CD4-positive, alpha-beta memory T cell (primary cell): ENCODE measurements at regions not wholly inside any gene's neighbourhood (a gene's known extent, or its start where the extent isn't known, plus 50 kb on each side); places are given as distances from the start of the nearest gene placed in this dataset.

Source experiments
- CTCF ChIA-PET: fragments of 350-600 bp; sonication (Branson Sonifier 250); formaldehyde crosslinking; loops from one replicate; lab custom pipeline; 2021; ENCODE audit warnings: inconsistent platforms; ENCODE audit not compliant: partially characterized antibody; lab: Charles Lee
- POLR2A ChIA-PET: fragments of 350-600 bp; sonication (Branson Sonifier 250); formaldehyde crosslinking; loops from one replicate; lab custom pipeline; 2021; ENCODE audit not compliant: partially characterized antibody; lab: Charles Lee
- DNase-seq, 5 donors: peaks; one replicate each; pipeline versions ENCODE4 v3.0.0 to v3.0.0-alpha.2; 2020 to 2022; ENCODE audit warnings: mixed read lengths in 1 of 5
- H3K27ac ChIP-seq: one replicate; pipeline ENCODE4 v1.7.0; 2013; ENCODE audit warnings: low read depth, low read length
- H3K27me3 ChIP-seq: 2 replicates; pipeline ENCODE4 v1.7.0; 2013; ENCODE audit warnings: mild to moderate bottlenecking, low read length, moderate library complexity; ENCODE audit not compliant: insufficient read depth
- H3K36me3 ChIP-seq: 2 replicates; pipeline ENCODE4 v1.7.0; 2013; ENCODE audit warnings: mild to moderate bottlenecking, low read length, moderate library complexity; ENCODE audit not compliant: insufficient read depth
- H3K4me1 ChIP-seq: 2 replicates; pipeline ENCODE4 v1.7.0; 2013; ENCODE audit warnings: mild to moderate bottlenecking, low read length, moderate library complexity; ENCODE audit not compliant: insufficient read depth
- H3K4me3 ChIP-seq, 2 donors: one replicate each; pipeline ENCODE4 v1.7.0; 2013; ENCODE audit warnings: low read length in 2 of 2, mild to moderate bottlenecking in 1 of 2
- H3K9me3 ChIP-seq, 2 donors: one replicate each; pipeline ENCODE4 v1.7.0; 2013; ENCODE audit warnings: low read length in 2 of 2, control low read depth in 1 of 2; ENCODE audit not compliant: control insufficient read depth in 1 of 2
- H3K27ac Mint-ChIP-seq, 7 donors: one replicate each; pipeline ENCODE4 v1.8.0; 2020 to 2021; ENCODE audit warnings: mixed read lengths in 7 of 7, mild to moderate bottlenecking in 6 of 7, inconsistent platforms in 3 of 7, moderate library complexity in 3 of 7
- H3K27me3 Mint-ChIP-seq, 2 donors: one replicate each; pipeline ENCODE4 v1.8.0; 2020 to 2021; ENCODE audit warnings: mixed read lengths in 2 of 2
- H3K36me3 Mint-ChIP-seq, 2 donors: one replicate each; pipeline ENCODE4 v1.8.0; 2020 to 2021; ENCODE audit warnings: mixed read lengths in 2 of 2, inconsistent platforms in 1 of 2, mild to moderate bottlenecking in 1 of 2
- H3K4me1 Mint-ChIP-seq, 4 donors: one replicate each; pipeline ENCODE4 v1.8.0; 2020 to 2021; ENCODE audit warnings: mixed read lengths in 4 of 4, mild to moderate bottlenecking in 1 of 4
- H3K4me3 Mint-ChIP-seq, 8 donors: one replicate each; pipeline ENCODE4 v1.8.0; 2020 to 2021; ENCODE audit warnings: mixed read lengths in 8 of 8, mild to moderate bottlenecking in 7 of 8, moderate library complexity in 6 of 8, inconsistent platforms in 3 of 8
- H3K9me3 Mint-ChIP-seq, 8 donors: one replicate each; pipeline ENCODE4 v1.8.0; 2020 to 2021; ENCODE audit warnings: mixed read lengths in 8 of 8, mild to moderate bottlenecking in 5 of 8, inconsistent platforms in 3 of 8, moderate library complexity in 1 of 8
- intact Hi-C: fragments of 100-400 bp; cut with micrococcal nuclease; formaldehyde crosslinking; loops from one replicate; pipeline ENCODE4 v1.15.1; 2023

- H3K4me3 ChIP-seq = no peak overlapping the region
- peaks cover 0 to 6% (median 0%) of the 10 kb centered on the region in 8 donors for H3K9me3 Mint-ChIP-seq
- H3K4me1 Mint-ChIP-seq = no peaks in the 10 kb centered on the region
- intact Hi-C loops = no loop called here
- H3K36me3 Mint-ChIP-seq = peaks cover 6 to 28% of the 10 kb centered on the region in 2 donors
- no peaks in the 10 kb centered on the region for H3K27me3 Mint-ChIP-seq
- CTCF ChIA-PET = no interaction called here
- no peaks in the 10 kb centered on the region for H3K4me1 ChIP-seq
- H3K27ac Mint-ChIP-seq = no peak overlapping the region
- no peaks in the 10 kb centered on the region for H3K36me3 ChIP-seq
- POLR2A ChIA-PET = no interaction called here
- no peak for DNase-seq
- no peak overlapping the region for H3K27ac ChIP-seq
- no peak overlapping the region for H3K4me3 Mint-ChIP-seq
- no peaks in the 10 kb centered on the region for H3K27me3 ChIP-seq
- H3K9me3 ChIP-seq = no peaks in the 10 kb centered on the region
Measured at GRCh38 chr2:18650221-18650620, 60.9 kb upstream of the NT5C1B start.

GRCh38 chr2:18649502-18650135, 60.2 kb upstream of the NT5C1B start:
- Histone ChIP-seq H3K9me3 (no peaks in the 10 kb centered on the region), H3K27ac (no peak overlapping the region), H3K36me3 (no peaks in the 10 kb centered on the region), H3K4me3 (no peak overlapping the region), H3K27me3 (no peaks in the 10 kb centered on the region), H3K4me1 (no peaks in the 10 kb centered on the region)
- intact Hi-C loops = no loop called here
- Mint-ChIP-seq H3K36me3 (peaks cover 10 to 34% of the 10 kb centered on the region in 2 donors), H3K27ac (no peak overlapping the region), H3K9me3 (peaks cover 0 to 6% (median under 1%) of the 10 kb centered on the region in 8 donors), H3K4me1 (no peaks in the 10 kb centered on the region), H3K27me3 (no peaks in the 10 kb centered on the region), H3K4me3 (no peak overlapping the region)
- CTCF ChIA-PET = no interaction called here
- POLR2A ChIA-PET = no interaction called here
- DNase-seq = no peak

DNA sequence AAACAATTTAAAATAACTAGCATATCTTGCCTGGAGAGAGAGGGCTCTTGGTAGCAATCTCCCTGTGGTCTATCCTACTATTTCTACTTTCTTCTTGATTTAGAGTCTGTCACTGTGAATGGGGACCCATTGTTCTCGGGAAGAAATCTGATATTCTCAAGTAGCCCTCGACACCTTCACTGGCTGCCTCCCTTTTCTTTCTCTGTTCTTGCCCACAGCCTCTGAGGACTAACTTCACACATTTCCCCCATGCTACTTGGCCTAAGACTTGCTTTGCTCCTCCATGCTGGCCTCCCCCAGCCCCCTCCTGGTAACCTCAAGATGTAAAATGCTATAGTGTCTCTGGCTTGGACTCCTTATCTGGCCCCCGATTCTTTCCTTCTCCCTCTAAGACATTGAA, 58.8 kb upstream of the NT5C1B start:
- no peak overlapping the region for H3K27ac Mint-ChIP-seq
- CTCF ChIA-PET = no interaction called here

GRCh38 chr2:18647731-18648130, 58.4 kb upstream of the NT5C1B start:
- no peaks in the 10 kb centered on the region for H3K4me1 Mint-ChIP-seq

More for the DNA sequence above, 58.8 kb upstream of the NT5C1B start:
- H3K27me3 ChIP-seq = no peaks in the 10 kb centered on the region
- H3K4me3 ChIP-seq = no peak overlapping the region
- Mint-ChIP-seq H3K36me3 (peaks cover 20 to 40% of the 10 kb centered on the region in 2 donors), H3K4me1 (no peaks in the 10 kb centered on the region), H3K9me3 (peaks cover 0 to 6% (median 2%) of the 10 kb centered on the region in 8 donors), H3K27me3 (no peaks in the 10 kb centered on the region), H3K4me3 (no peak overlapping the region)
- no peaks in the 10 kb centered on the region for H3K9me3 ChIP-seq
- H3K4me1 ChIP-seq = no peaks in the 10 kb centered on the region
- H3K27ac ChIP-seq = no peak overlapping the region
- no peak for DNase-seq
- H3K36me3 ChIP-seq = no peaks in the 10 kb centered on the region
- intact Hi-C loops = no loop called here
- POLR2A ChIA-PET = no interaction called here

DNA sequence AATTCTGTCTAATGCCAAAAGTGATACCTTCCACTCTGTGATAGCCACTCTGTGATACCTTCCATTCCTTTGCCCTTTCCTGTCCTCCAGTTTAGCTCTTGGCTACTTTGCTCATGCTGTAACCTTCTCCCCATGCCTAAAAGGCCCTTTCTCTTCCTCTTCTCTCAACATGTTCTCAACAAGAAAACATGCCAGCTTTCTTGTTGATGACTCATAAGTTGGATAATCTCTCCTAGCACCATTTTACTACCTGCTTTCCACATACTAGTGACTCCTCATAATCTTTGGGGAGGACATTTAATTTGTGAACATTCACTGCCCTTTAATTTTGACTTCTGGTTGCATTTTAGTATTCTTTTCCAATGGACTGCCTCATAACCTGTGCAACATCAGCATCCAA, 55.9 kb upstream of the NT5C1B start:
- Mint-ChIP-seq H3K9me3 (peaks cover 0 to 7% (median 3%) of the 10 kb centered on the region in 8 donors), H3K4me3 (no peak overlapping the region), H3K36me3 (peaks cover 23 to 54% of the 10 kb centered on the region in 2 donors), H3K4me1 (no peaks in the 10 kb centered on the region), H3K27me3 (no peaks in the 10 kb centered on the region), H3K27ac (no peak overlapping the region)
- H3K36me3 ChIP-seq = no peaks in the 10 kb centered on the region
- intact Hi-C loops = no loop called here
- no peak overlapping the region for H3K27ac ChIP-seq
- H3K4me3 ChIP-seq = no peak overlapping the region
- no peaks in the 10 kb centered on the region for H3K4me1 ChIP-seq
- H3K9me3 ChIP-seq = no peaks in the 10 kb centered on the region
- ChIA-PET POLR2A (no interaction called here), CTCF (no interaction called here)
- H3K27me3 ChIP-seq = no peaks in the 10 kb centered on the region
- DNase-seq = no peak

More at GRCh38 chr2:18647731-18648130, 58.4 kb upstream of the NT5C1B start:
- POLR2A ChIA-PET = no interaction called here
- H3K9me3 ChIP-seq = no peaks in the 10 kb centered on the region
- no peak overlapping the region for H3K4me3 Mint-ChIP-seq
- no peak overlapping the region for H3K27ac ChIP-seq
- intact Hi-C loops = no loop called here
- H3K36me3 ChIP-seq = no peaks in the 10 kb centered on the region
- H3K4me1 ChIP-seq = no peaks in the 10 kb centered on the region
- H3K27ac Mint-ChIP-seq = no peak overlapping the region
- no peaks in the 10 kb centered on the region for H3K27me3 ChIP-seq
- H3K9me3 Mint-ChIP-seq = peaks cover 0 to 6% (median 2%) of the 10 kb centered on the region in 8 donors
- peaks cover 21 to 41% of the 10 kb centered on the region in 2 donors for H3K36me3 Mint-ChIP-seq
- no peak for DNase-seq
- H3K4me3 ChIP-seq = no peak overlapping the region
- CTCF ChIA-PET = no interaction called here
- no peaks in the 10 kb centered on the region for H3K27me3 Mint-ChIP-seq

DNA sequence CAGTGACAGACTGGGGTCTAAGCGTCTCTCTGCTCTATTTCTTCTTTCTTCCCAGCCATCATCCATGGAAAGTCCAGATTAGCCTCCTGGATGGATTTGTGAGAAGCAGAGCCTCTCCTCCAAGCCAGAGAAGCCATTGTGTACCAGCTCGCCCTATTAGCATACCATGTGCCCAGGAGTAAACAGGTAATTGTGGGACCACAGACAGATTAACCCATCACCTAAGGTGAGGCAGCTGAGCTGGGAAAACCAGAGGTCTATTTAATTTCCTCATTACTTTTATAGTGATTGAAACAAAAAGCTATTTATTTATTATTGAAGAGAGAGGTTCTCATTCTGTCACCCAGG, 54.7 kb upstream of the NT5C1B start:
- H3K27ac Mint-ChIP-seq = no peak overlapping the region
- no peaks in the 10 kb centered on the region for H3K9me3 ChIP-seq
- H3K4me1 Mint-ChIP-seq = no peaks in the 10 kb centered on the region
- CTCF ChIA-PET = no interaction called here
- H3K27me3 ChIP-seq = no peaks in the 10 kb centered on the region
- peaks cover 26 to 61% of the 10 kb centered on the region in 2 donors for H3K36me3 Mint-ChIP-seq
- DNase-seq = no peak
- H3K9me3 Mint-ChIP-seq = peaks cover 0 to 9% (median 3%) of the 10 kb centered on the region in 8 donors
- H3K36me3 ChIP-seq = no peaks in the 10 kb centered on the region
- POLR2A ChIA-PET = no interaction called here
- no peak overlapping the region for H3K4me3 ChIP-seq
- H3K4me3 Mint-ChIP-seq = no peak overlapping the region
- no peaks in the 10 kb centered on the region for H3K4me1 ChIP-seq
- intact Hi-C loops = no loop called here
- H3K27ac ChIP-seq = no peak overlapping the region
- H3K27me3 Mint-ChIP-seq = no peaks in the 10 kb centered on the region

DNA sequence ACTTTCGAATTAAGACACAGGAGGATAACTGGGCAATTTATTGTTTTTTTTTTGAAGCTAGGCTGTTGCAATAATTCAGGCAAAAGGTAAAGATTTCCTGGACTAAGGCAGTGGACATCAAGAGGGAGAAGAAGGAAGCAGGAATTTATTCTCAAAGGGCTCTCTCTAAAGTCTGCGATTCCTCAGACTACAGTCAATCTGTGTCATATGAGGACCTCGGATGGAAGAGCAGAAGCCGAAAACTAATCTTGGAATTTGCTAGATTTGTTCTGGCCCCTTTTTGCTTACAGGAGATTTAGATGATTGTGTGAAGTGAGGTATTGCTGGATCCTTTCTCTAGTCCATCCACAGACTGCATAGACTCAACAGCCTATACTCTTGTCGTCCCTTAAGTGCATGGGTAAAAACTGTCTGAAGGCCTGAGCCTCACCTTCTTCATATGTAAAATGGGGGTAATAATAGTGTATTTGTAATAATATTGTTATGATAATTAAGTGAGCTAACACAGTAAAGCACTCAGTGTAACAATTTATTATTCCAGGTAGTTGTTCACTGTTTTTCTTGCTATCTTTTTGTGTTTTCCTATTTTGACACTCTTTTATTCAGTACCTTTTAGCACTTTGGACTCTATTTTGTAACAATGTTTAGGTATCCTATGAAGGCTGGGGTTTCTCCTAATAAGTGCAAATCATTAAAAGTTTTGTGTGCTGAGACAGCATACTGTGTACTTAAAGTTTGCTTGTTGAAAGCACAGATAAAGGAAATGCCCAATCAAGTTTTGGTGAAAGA, 54.2 kb upstream of the NT5C1B start:
- no peaks in the 10 kb centered on the region for H3K27me3 ChIP-seq
- no peak overlapping the region for H3K4me3 Mint-ChIP-seq
- ChIA-PET POLR2A (no interaction called here), CTCF (no interaction called here)
- H3K9me3 Mint-ChIP-seq = peaks cover 0 to 13% (median 4%) of the 10 kb centered on the region in 8 donors
- no peaks in the 10 kb centered on the region for H3K36me3 ChIP-seq
- H3K36me3 Mint-ChIP-seq = peaks cover 28 to 59% of the 10 kb centered on the region in 2 donors
- no peaks in the 10 kb centered on the region for H3K9me3 ChIP-seq
- no peak overlapping the region for H3K4me3 ChIP-seq
- no peaks in the 10 kb centered on the region for H3K27me3 Mint-ChIP-seq
- DNase-seq = no peak
- no peaks in the 10 kb centered on the region for H3K4me1 Mint-ChIP-seq
- intact Hi-C loops = no loop called here
- H3K27ac ChIP-seq = no peak overlapping the region
- H3K27ac Mint-ChIP-seq = no peak overlapping the region
- H3K4me1 ChIP-seq = no peaks in the 10 kb centered on the region
